HL-60 (cell line): ENCODE measurements at regions not wholly inside any gene's neighbourhood (a gene's known extent, or its start where the extent isn't known, plus 50 kb on each side); places are given as distances from the start of the nearest gene placed in this dataset.

Experiments used
- DNase-seq, 2 experiments: peaks; one replicate each; pipeline ENCODE4 v3.0.0-alpha.2; 2010 to 2020; ENCODE audit warnings: low read depth in 1 of 2, low spot score in 1 of 2
- H3K27ac ChIP-seq: fragments of 250-450 bp; sonication (Bioruptor Pico); replicated peaks from 2 replicates; pipeline ENCODE4 v1.5.1; 2020; ENCODE audit warnings: mild to moderate bottlenecking, moderate library complexity
- H3K27me3 ChIP-seq: fragments of 250-450 bp; sonication (Bioruptor Pico); 2 replicates; pipeline ENCODE4 v1.5.1; 2021; ENCODE audit warnings: mild to moderate bottlenecking, moderate library complexity; ENCODE audit not compliant: insufficient read depth, poor library complexity, severe bottlenecking
- H3K4me3 ChIP-seq: replicated peaks from 2 replicates; pipeline ENCODE4 v1.5.1; 2011; ENCODE audit warnings: mild to moderate bottlenecking, control low read depth, low read length; ENCODE audit not compliant: insufficient read depth
- CTCF ChIP-seq: IDR thresholded peaks from one replicate; pipeline ENCODE4 v1.5.1; 2011; ENCODE audit warnings: low read length, control low read depth, inconsistent platforms; ENCODE audit not compliant: insufficient read depth
- GABPA ChIP-seq: IDR thresholded peaks from 2 replicates; pipeline ENCODE4 v1.6.1; 2012; ENCODE audit warnings: low read depth
- POLR2AphosphoS5 ChIP-seq: IDR thresholded peaks from 2 replicates; pipeline ENCODE4 v1.6.1; 2012; ENCODE audit warnings: low read depth
- REST ChIP-seq: IDR thresholded peaks from 2 replicates; pipeline ENCODE4 v1.6.1; 2012; ENCODE audit warnings: low read depth; ENCODE audit not compliant: insufficient replicate concordance
- SPI1 ChIP-seq: IDR thresholded peaks from 2 replicates; pipeline ENCODE4 v1.6.1; 2012; ENCODE audit warnings: low read depth, mild to moderate bottlenecking, borderline replicate concordance

GRCh38 chr17:63232565-63233310 lies 213.4 kb downstream of the CYB561 start:
- Histone ChIP-seq H3K4me3 (no peak overlapping the region), H3K27ac (no peak overlapping the region), H3K27me3 (no peaks in the 10 kb centered on the region)
- no peak for DNase-seq
- TF ChIP-seq CTCF (no peak), SPI1 (no peak), POLR2AphosphoS5 (no peak), GABPA (no peak), REST (no peak)

DNA sequence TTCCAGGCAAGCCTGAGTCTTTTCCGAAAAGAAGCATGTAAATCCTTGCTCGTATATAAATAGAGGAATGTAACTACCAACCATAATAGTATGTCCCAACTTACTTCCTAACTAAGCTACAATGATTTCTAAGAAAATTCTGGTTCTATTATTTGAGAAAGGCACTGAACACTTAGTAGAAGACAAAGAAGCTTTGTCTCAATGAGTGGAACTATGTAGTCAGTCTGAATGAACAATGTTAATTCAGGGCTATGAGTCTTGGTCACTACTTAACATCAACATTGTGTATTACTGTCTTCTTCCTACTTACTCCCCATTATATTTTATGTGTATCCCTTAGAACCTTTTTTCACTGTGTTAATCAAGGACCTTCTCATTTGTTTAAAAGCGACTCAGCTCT lies 206.0 kb downstream of the CYB561 start:
- Histone ChIP-seq H3K4me3 (no peak overlapping the region), H3K27me3 (no peaks in the 10 kb centered on the region), H3K27ac (no peak overlapping the region)
- TF ChIP-seq REST: no peak
- TF ChIP-seq SPI1: no peak
- TF ChIP-seq POLR2AphosphoS5: no peak
- no peak for TF ChIP-seq CTCF
- no peak for TF ChIP-seq GABPA
- no peak for DNase-seq

- H3K27me3 ChIP-seq: peaks cover 2% of the 10 kb centered on the region
- DNase-seq: no peak
- no peak overlapping the region for H3K4me3 ChIP-seq
- no peak overlapping the region for H3K27ac ChIP-seq
- TF ChIP-seq REST (no peak), SPI1 (no peak), CTCF (no peak), POLR2AphosphoS5 (no peak), GABPA (no peak)
These were observed 199.8 kb downstream of the CYB561 start for GRCh38 chr17:63246344-63246743.
